HG03469 (cell line): ENCODE measurements at regions not wholly inside any gene's neighbourhood (a gene's known extent, or its start where the extent isn't known, plus 50 kb on each side); places are given as distances from the start of the nearest gene placed in this dataset.

ENCODE experiments used
- ATAC-seq: cut with Tn5 transposase; IDR thresholded peaks from one replicate; pipeline ENCODE4 v1.9.1; 2021; ENCODE audit warnings: mild to moderate bottlenecking, moderate library complexity, moderate number of reproducible peaks; ENCODE audit not compliant: unreplicated experiment

DNA sequence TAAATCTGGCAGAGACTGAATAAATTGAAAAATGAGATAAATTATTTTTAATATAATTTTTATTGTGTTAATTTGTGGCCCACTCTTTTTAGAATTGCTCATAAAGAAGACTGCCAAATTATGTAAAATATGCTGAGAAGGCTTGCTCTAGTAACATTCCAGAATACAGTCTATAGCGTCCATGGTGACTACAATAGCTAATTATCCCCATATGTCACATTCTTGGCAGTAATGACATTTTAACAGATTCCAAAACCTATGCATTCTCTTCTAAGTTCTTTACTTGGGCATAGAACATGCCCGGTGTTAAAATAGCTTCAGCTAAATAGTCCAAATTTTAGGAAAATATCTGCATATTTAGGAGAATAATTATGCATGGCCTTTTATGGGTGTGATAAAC is 697.0 kb upstream of the SEMA6A start:
- ATAC-seq: no peak

DNA sequence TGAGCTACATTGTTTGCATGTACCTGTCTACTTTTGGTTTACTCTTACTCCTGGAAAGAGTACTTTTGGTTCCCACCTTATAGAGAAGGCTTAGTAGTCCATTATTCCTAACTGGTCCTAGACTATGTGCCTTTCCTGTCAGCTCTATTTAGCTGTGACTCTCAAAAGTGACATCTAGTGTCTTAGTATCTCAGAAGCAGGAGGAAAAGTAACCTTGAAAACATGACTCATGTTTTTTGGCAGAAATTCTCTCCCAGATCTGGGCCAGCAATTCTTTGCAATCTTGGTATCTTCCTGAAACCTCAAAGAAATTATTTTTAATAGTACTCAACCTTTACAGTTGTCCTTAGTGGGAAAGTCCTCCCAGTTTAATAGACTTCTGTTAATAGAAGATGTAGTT is 691.7 kb upstream of the SEMA6A start:
- ATAC-seq: no peak

DNA sequence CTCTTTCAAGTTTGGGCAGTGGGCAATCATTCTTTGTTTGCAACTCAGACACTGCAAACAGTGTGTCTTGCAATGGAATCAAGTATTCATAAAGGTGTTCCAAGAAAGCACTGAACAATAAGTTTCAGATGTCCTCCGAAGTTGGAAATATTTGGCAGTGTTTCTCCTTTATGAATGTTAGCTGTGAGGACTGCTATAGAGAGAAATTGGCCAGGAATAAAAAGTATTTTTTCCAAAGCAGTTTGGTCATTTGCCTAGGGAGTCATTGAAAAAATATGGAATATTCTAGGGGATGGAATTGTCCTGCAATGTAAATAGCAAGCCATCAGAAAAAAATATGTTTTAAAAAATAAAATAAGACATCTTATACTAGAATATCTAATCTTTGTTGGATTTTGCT is 688.6 kb upstream of the SEMA6A start:
- no peak for ATAC-seq

DNA sequence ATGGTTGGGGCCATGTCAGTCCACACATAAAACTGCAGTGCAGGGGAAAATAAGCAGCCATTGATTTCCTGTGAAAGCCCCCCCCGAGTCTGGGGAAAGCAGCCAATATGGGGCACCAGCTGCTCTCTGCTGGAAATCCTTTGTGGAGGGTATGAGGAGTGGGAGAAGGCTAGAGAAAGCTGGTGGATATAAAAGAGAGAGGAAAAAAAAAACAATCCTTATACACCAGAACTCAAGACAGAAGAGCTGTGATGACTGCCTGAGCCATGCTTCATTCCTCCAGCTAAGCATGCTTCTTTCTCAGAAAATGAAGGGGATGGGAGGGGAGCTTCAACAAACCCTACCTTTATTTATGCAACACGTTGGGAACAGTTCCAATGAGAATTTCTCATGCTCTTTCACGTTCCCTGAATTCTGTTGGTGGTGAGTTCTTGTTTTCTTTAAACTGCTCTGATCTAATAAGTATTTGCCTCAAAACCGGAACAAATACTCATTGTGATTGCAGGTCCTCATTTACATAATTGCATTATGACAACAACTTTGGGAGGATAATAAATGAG is 688.0 kb upstream of the SEMA6A start:
- no peak for ATAC-seq

DNA sequence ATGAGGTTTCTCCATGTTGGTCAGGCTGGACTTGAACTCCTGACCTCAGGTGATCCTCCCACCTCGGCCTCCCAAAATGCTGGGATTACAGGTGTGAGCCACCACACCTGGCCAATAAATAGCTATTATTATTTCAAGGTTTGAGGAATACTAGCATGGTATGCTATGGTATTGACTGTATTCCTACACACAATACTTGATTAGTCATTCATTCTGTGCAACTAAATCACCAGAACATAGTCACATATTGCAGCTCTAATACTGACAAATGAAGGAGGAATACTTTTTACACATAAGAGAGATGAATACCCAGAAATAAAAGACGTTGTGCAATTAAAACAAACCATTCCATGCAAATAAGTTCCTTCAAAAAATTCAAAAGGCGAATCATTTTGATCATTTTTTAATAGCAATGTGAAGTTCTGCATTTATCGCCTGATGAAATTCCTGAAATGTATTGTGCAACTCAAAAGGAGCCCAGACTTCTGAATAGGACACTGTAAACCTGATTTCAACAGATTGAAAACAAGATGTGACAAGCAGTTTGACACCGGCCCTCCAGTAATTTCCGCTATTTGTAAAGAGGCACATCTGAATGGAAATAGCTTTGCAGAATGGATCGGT is 687.4 kb upstream of the SEMA6A start:
- ATAC-seq: no peak

DNA sequence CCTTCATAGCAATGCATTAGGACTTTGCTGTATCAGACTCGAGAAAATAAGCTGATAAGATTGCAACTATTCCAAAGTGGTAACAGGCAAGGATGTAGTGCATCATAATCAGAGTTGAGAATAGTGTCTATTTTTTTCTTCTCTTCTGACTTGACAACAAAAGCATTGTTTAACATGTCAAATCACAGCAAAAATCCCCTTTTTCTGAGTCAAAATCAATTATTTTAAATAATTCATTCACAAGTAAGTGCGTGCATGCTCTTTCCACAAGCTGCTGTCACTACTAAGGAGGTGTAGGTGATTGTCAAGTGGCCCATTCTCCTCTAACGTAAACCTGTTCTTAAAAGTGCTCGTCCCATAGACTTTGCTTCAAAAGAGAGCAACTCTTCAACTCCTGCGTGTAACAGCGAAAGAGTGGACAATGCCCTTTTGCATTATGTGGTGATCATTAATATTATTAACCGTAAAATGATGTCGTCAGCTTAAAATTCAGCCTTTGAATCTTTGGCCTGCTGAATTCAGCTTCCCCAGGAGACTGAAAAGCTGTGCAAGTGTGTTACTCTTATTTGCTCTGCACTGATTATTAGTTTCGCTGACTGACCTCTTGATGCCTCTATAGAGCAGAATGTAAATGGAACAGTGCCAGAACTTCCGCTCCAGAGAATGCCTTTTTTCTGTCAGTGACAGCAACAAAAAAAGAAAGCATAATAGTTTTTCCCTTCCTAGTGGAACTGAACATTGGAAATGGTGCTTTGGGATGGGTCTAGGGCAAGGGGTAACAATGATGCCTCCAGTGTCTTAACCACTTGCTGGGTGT is 680.8 kb upstream of the SEMA6A start:
- no peak for ATAC-seq

DNA sequence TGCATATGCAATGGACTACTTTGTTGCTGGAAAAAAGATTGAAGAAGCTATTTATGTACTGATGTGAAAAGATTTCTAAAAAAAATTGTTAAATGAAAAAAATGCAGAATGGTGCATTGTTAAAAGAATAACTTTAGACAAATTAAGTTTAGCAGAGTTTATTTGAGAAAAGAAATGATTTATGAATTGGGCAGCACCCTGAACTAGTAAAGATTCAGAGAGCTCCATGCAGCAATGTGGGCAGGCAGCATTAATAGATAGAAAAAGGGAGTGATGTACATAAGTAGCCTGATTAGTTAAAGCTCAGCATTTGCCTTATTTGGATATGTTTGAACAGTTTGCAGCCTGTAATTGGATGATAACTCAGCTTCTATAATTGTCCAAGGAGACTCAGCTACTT is 677.9 kb upstream of the SEMA6A start:
- ATAC-seq: no peak

DNA sequence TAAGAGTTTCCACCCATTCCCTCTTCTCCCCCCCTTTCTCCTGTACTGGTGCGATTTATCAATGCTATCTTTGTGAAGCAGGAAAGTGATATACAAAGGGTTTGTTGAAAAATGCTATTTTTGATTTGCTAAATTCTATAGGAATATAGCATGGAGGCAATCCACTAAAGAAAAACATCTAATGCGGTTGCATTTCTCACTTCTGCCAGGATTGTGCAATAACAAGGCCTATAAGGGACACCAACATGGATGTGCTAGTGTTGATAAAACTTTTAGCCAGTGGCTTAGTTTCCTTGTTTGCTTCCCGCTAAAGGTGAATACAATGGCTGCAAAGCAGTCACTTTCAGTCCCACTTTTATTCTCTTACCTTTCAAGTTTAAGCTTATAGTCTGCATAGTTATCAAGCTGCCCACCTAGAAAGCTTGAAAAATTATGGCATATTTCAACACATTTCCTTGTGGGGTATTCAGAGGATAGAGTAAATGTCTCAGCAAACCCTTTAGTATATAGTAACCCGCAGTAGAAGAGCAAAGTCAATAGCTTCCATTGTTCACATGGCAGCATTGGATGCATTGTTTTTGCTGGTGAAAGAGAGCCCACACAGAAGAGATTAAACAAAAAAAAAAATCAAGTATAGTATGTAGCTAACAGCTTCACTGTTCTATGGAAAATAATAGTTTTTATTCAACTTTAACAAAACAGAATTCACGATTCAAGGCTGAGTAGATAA is 674.6 kb upstream of the SEMA6A start:
- ATAC-seq: no peak

DNA sequence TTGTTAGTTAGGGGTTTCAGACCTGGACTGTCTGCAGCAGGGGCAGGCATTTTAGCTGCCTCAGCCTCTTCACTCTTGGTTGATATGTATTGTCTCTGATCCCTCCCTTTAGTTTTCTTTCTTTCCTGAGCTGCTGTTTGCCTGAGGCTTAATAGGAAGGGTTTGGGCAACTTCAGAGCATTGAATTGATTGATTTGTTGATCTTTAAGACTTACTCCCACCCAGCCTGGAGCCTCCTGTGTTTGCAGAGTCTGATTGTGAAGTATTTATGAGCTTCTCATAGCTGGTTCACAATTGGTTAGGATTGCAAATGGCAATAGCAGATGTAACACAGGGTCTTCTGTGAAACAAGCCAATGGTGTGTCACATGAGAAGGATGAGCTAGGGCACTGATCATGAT is 671.8 kb upstream of the SEMA6A start:
- ATAC-seq: no peak

DNA sequence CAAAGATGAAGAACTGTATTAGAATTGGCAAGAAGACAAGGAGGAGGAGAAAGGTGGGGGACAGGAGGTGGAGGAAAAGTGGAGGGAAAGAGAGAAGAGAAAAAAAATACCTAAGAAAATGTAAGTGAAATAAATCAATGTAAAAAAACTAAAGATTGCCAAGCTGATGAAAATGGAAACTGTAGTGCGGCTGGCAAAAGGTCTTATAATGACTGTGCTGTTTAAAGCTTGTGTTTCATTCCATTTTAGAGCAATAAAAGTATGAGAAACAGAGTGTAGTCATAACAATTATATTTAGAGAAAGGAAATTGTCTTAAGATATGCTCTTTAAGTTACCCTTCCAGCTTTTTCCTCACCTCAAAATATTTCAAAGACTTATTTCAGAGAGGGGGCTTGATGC is 670.5 kb upstream of the SEMA6A start:
- no peak for ATAC-seq

DNA sequence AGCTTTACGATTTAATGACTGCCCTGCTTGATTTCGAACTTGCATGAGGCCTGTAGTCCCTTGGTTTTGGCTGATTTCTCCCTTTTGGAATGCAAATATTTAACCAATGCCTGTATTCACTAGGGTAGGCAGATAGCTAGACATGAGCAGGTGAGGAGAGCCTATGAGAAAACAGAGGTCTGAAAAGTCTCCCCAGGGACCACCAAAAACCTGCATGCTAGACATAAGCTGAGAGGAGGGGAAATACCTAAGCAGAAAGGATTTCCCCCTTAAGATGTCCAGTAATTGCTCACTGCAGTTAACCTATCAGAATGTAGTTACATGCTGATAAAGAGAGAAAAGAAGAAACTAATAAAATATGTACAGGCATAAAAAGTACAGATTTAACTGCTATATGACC is 667.4 kb upstream of the SEMA6A start:
- no peak for ATAC-seq

DNA sequence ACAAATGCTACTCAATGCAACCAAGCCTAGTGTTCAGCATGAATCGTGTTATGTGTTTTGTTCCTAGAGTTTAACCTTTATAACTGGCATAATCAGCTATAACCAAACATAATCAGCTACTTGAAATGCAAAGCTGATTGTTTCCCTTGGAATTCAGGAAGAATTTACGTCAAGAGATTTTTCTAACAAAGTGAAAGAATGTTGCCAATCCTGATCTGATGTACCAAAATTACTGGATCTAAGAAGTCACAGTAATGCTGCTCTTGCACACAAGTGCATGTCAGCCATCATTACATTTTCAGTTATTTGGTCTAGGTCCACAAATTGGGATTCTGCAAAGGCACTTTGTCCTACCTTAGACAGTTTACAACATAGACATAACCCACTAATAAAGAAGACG is 662.3 kb upstream of the SEMA6A start:
- ATAC-seq: no peak

DNA sequence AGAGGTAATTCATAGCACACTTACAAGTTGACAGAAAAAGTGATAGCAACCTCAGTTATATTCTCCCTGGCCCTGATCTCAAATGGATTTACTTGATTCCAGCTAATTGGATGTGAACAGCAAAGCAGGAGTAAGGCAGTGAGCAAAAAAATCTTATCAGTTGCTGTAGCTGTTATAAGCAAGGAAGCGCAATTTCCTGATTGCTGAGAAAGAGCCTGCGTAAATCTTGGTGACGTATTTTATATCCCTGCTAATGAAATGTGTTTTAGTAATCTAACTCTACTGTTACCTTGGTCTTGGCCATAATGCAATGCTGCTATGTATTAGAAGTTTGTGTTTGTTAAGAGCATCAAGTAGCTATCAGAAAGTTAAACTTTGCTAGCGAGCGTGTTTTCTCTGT is 661.2 kb upstream of the SEMA6A start:
- ATAC-seq: no peak

DNA sequence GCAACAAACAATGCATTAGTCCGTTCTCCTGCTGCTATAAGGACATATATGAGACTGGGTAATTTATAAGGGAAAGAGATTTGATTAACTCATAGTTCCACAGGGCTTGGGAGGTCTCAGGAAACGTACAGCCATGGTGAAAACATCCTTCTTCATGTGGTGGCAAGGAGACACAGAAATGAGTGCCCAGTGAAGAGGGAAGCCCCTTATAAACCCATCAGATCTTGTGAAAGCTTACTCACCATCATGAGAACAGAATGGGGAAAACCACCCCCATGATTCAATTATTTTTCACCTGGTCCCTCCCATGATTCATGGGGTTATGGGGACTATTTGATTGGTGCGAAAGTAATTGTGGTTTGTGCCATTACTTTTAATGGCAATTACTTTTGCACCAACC is 655.8 kb upstream of the SEMA6A start:
- no peak for ATAC-seq

DNA sequence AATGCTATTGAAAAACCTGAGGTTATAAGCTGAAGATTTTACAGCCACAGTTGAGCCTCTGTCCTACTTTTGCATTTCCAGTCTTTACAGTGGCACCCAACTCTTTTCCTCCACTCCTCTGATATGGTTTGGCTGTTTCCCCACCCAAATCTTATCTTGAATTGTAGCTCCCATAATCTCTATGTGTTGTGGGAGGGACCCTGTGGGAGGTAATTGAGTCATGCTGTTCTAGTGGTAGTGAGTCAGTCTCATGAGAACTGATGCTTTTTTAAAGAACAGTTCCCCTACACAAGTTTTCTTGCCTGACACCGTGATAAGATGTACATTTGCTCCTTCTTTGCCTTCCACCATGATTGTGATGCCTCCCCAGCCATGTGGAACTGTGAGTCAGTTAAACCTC is 646.1 kb upstream of the SEMA6A start:
- ATAC-seq: no peak

DNA sequence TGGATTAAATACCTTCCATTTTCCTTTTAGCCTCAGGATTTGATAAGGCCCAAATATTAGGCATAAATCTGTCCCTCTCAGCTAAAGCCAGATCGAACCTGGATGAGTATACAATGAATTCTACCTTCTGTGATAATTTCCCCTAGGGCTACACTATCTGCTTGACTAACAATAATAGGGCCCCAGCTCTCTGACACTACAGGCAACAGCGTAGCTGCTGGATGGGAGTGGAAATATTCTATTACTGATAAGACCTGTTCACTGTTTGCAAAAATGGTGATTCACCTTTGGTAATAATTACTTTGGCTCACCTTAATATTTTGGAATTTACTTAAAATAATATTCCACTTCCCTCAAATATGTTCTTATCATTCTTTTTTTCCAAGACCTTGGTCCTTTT is 644.2 kb upstream of the SEMA6A start:
- no peak for ATAC-seq

DNA sequence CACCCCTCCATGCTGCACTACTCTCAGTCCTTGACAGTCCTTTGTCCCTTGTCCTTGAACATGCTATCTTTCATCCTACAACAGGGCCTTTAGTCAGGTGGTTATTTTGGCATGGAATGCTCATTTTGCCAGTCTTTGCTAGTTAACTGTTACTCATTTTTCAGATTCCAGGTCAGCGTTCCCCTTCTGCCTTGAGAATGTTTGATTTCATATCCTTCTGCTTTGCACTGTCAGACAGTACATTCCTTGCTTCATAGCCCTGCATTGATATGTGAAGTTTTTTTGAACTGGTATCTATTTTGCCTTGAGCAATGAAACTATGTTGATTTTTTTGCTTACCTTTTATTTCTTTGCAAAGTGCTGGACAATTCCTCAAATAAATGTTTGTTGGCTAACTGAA is 638.2 kb upstream of the SEMA6A start:
- ATAC-seq: no peak

DNA sequence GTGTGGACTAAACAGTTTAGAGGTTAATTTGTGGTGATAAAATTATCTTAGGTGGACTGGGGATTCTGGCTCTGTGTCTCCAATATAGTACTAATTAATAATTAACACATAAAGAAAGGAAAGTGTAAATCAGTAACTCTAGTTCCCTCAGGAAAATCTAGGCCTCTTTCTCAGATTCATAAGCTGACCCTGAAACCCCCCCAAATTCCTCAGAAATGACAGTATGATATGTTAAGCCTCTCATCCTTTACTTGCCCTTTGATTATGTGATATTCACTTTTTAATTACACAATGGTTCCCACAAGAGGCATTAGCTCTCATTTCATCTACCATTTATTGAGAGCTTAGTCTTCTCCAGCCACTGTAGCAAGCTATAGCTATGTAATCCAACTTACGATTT is 636.2 kb upstream of the SEMA6A start:
- ATAC-seq: no peak

DNA sequence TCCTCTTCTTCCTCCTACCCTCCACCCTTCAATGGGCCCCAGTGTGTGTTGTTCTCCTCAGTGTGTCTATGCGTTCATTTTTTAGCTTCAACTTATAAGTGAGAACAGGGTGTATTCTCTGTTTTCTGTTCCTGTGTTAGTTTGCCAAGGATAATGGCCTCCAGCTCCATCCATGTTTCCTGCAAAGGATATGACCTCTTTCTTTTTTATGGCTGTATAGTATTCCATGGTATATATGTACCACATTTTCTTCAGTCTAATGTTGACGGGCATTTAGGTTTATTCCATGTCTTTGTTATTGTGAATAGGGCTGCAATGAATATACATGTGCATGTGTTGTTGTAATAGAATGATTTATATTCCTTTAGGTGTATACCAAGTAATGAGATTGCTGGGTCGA is 634.9 kb upstream of the SEMA6A start:
- no peak for ATAC-seq

DNA sequence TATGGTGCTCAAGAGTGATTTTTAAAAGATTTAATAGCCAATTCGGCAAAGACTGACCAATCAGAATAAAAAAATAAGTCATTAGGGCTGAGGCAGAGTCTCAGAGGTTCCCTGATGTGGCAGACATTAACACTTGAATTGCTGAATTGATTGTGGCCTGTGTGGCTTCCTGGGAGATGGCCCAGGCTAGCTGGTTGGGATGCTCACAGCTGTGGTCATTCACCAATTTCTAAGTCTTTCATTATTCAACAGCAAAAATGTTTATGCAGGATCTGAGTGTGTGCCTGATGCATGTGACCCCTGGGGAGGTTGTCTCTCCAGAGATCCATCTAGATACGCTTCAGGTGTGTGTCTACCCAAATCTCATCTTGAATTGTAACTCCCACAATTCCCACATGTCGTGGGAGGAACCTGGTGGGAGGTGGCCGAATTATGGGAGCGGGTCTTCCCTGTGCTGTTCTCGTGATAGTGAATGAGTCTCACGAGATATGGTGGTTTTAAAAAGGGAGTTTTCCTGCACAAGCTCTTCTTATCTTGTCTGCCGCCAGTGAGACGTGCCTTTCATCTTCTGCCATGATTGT is 632.6 kb upstream of the SEMA6A start:
- no peak for ATAC-seq

DNA sequence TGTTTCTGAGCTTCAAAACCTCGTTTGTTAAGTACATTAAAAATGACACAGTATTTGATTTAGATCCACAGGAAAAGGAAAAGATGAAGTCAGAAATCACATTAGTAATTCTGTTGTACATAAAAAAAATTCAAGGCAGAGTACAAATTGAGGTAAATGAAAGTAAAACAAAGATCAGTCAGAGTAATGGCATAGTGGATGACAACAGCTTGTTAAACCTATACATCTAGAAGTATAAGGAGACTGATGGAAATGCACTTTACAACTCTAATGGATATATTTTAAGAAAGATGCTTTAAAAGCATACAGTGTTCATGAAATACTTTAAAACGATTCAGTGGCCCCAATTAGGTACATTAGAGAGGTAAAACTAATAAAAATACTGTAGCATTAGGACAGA is 631.3 kb upstream of the SEMA6A start:
- ATAC-seq: no peak
